Muscle layer of colon (tissue), 2 donors: ENCODE measurements at regions not wholly inside any gene's neighbourhood (a gene's known extent, or its start where the extent isn't known, plus 50 kb on each side); places are given as distances from the start of the nearest gene placed in this dataset.

ENCODE experiments used
- H3K27ac ChIP-seq: one replicate; pipeline ENCODE4 v1.7.0; 2013; ENCODE audit warnings: low read depth, mild to moderate bottlenecking, low read length, moderate library complexity
- H3K27me3 ChIP-seq, 2 donors: one replicate each; pipeline ENCODE4 v1.7.0; 2013; ENCODE audit warnings: low read length in 2 of 2, mild to moderate bottlenecking in 2 of 2; ENCODE audit not compliant: insufficient read depth in 2 of 2, control insufficient read depth in 1 of 2
- H3K36me3 ChIP-seq: one replicate; pipeline ENCODE4 v1.7.0; 2013; ENCODE audit warnings: mild to moderate bottlenecking, low read length; ENCODE audit not compliant: insufficient read depth
- H3K4me1 ChIP-seq: one replicate; pipeline ENCODE4 v1.7.0; 2013; ENCODE audit warnings: mild to moderate bottlenecking, low read length; ENCODE audit not compliant: insufficient read depth
- H3K4me3 ChIP-seq, 2 donors: one replicate each; pipeline ENCODE4 v1.7.0; 2013; ENCODE audit warnings: low read length in 2 of 2, low read depth in 1 of 2, mild to moderate bottlenecking in 1 of 2, moderate library complexity in 1 of 2
- H3K9ac ChIP-seq: one replicate; pipeline ENCODE4 v1.7.0; 2013; ENCODE audit warnings: low read length
- H3K9me3 ChIP-seq: one replicate; pipeline ENCODE4 v1.7.0; 2013; ENCODE audit warnings: mild to moderate bottlenecking, low read length
- donor health status: abdominal sarcoma.
- donor health status: Adenocarcinoma of cecum.

DNA sequence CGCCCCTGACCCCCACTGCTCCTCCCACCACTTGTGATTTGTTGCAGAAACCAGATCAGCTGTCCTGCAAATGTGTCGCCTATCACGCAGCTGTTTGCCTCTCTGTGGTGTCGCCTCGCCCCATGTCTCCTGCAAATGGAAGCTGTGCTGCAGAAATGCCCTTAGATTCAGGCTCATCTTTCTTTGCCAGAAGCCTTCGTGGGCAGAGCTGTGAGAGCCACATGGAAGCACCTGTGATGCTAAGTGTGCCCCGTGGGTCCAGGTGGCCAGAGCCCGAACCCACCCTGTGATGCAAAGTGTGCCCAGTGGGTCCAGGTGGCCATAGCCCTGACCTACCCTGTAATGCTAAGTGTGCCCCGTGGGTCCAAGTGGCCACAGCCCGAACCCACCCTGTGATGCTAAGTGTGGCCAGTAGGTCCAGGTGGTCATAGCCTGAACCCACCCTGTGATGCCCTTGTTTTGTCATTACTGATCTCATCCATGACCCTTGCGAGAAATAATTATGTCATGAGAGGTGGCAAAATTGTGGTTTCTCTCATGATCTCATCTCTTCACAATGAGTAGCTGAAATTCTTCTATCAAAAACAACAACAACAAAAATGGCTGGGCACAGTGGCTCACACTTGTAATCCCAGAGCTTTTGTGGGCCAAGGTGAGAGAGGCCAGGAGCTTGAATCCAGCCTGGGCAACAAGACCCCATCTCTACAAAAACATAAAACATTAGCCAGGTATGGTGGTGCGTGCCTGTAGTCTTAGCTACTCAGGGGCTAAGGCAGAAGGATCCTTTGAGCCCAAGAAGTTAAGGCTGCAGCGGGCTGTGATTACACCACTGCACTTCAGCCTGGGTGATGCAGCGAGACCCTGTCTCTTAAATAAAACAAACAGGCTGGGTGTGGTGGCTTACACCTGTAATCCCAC, 187.4 kb downstream of the GOLGA6L6 start:
- H3K27ac ChIP-seq, result no peak overlapping the region
- no peaks in the 10 kb centered on the region for H3K4me1 ChIP-seq
- H3K27me3 ChIP-seq, result no peaks in the 10 kb centered on the region
- H3K9ac ChIP-seq, result no peak overlapping the region
- H3K36me3 ChIP-seq, result no peaks in the 10 kb centered on the region
- H3K9me3 ChIP-seq, result no peaks in the 10 kb centered on the region
- no peak overlapping the region for H3K4me3 ChIP-seq

DNA sequence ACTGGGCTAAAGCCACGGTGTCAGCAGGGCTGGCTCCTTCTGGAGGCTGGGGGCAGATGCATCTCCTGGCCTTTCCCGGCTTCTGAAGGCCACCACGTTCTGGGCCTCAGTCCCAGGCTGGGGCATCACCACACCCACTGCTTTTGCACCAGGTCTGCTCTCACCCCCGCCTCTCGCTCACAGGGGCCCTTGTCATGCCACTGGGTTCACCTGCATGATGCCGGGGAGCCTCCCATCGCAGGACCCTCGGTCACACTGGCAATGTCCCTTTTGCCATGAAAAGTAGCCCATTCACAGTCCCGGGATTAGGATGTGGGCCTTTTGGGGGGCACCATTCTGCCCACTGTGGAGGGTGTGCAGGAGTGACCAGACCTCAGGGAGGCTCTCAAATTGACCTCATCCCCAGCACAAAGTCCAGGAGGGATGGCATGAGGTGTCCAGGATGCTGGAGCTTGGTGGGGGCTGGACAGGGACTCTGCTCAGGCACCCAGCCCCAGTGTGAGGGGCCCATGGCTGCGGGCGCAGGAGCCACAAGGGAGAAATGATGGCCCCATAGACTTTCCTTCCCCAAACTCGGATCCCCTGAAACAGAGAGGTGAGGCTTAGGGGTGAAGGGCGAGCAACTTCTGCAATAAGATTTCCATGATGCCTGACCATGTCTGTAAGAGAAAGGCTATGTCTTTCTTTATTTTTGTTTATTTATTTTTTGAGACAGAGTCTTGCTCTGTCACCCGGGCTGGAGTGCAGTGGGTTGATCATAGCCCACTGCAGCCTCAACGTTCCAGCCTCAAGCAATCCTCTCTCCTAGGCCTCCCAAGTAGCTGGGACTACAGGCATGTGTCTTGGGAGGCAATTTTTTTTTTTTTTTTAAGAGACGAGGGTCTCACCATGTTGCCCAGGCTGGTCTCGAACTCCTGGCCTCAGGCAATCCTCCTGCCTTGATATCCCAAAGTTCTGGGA, 189.1 kb downstream of the GOLGA6L6 start:
- no peaks in the 10 kb centered on the region for H3K36me3 ChIP-seq
- H3K27me3 ChIP-seq, result no peaks in the 10 kb centered on the region
- no peak overlapping the region for H3K4me3 ChIP-seq
- no peak overlapping the region for H3K27ac ChIP-seq
- no peaks in the 10 kb centered on the region for H3K4me1 ChIP-seq
- no peaks in the 10 kb centered on the region for H3K9me3 ChIP-seq
- no peak overlapping the region for H3K9ac ChIP-seq

DNA sequence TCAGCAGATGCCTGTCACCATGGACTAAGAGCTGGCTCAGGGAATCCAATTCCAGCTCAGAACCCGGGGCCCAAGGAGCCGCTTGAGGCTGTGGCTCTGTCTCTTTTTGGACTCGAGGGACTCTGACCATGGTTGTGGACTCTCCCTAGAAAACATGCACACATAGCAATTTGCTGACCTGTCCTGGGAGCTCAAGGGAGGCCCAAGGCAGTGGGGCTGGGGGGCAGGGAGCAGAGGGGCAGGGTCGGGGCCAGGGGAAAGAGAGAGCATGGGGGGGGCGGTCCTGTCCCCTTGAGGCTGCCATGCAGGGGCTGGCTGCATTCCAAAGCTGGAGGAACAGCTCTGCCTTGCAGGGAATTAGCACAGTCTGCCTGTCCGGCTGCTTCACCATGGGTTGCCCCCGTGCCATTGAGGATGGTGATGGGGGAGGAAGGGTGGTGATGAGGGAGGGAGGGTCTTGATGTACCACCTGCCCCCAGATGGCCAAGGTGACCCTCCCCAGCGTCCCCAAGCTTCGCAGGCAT, 190.1 kb downstream of the GOLGA6L6 start:
- H3K9me3 ChIP-seq, result peaks cover 3% of the 10 kb centered on the region
- H3K9ac ChIP-seq, result no peak overlapping the region
- H3K4me1 ChIP-seq, result no peaks in the 10 kb centered on the region
- H3K27me3 ChIP-seq, result no peaks in the 10 kb centered on the region
- no peak overlapping the region for H3K4me3 ChIP-seq
- H3K27ac ChIP-seq, result no peak overlapping the region
- no peaks in the 10 kb centered on the region for H3K36me3 ChIP-seq

DNA sequence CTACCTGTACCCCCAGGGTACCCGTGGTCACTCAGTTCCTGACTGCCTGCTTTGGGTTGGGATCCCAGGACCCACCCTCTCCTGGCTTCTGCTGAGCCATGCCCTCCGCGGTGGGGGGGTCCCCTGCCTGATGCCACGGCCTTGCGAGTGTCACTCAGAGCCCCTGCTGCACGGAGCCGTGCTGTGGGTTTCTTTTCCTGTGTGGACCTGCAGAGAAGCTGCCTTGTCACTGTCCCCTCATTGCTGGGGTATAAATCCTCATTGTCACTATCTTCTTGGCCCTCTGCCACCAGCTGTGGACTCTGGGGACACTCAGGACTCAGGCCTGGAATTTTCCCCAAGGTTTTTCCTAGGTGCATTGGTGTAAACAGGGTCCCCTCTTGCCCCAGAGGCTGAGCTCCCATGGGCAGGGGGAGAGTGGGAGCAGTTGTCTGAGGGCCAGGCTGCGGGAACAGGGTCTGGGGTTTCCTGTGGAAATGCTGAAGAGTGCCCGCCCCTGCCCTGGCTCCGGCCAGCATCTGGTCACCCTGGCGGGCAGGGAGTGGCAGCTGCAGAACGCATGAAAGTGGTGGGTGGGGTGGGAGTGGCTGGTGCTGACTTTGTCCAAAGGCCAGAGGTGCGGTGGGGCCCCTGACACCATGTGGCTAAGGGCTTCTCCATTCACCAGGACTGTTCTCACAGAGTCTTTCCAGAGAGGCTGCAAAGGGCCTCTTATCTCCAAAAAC, 191.7 kb downstream of the GOLGA6L6 start:
- Histone ChIP-seq H3K4me3 (no peak overlapping the region), H3K9ac (no peak overlapping the region), H3K9me3 (peaks cover 6% of the 10 kb centered on the region), H3K4me1 (no peaks in the 10 kb centered on the region), H3K36me3 (no peaks in the 10 kb centered on the region), H3K27ac (no peak overlapping the region), H3K27me3 (no peaks in the 10 kb centered on the region)

DNA sequence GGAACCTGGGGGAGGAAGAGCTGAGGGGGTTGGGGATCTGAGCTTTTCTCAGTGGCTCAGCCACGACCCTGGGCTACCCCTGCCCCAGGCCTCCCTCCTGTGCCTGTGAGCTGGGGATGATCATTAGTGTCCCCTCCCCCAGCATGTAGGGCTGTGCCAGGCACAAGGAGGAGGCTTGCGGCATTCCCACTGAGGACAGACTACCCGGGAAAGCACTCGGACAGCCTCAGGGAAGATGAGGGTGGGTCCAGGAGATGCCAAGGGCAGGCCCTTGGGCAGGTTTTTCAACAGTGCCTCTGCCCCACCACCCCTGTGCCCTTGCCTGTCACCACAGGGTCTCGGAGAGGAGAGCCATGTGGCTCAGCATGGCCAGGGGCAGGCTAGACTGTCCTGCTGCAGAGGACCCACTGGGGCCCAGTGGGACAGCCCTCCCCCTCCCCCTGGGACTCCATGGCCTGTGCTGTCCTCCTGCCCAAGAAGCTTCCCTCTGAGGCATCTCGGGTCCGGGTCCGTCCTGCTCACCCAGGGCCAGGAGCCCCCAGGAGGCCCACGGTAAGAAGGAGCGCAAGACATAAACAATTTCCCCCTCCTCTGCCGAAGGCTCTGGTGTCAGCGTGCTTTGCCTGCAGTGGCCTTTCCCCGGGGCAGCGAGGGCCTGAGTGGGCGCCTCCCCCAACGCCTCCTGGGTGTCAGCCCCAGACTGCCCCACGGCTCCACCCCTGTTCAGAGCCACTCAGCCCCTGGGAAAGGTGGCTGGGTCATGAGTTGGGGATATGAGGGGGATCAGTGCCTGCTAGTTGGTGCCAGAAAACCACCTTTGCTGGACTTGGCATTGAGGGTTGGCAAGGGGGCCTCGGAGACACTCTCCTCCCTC, 192.5 kb downstream of the GOLGA6L6 start:
- Histone ChIP-seq H3K27ac (no peak overlapping the region), H3K27me3 (no peaks in the 10 kb centered on the region), H3K4me1 (no peaks in the 10 kb centered on the region), H3K4me3 (no peak overlapping the region), H3K9ac (no peak overlapping the region), H3K9me3 (peaks cover 6% of the 10 kb centered on the region), H3K36me3 (no peaks in the 10 kb centered on the region)

DNA sequence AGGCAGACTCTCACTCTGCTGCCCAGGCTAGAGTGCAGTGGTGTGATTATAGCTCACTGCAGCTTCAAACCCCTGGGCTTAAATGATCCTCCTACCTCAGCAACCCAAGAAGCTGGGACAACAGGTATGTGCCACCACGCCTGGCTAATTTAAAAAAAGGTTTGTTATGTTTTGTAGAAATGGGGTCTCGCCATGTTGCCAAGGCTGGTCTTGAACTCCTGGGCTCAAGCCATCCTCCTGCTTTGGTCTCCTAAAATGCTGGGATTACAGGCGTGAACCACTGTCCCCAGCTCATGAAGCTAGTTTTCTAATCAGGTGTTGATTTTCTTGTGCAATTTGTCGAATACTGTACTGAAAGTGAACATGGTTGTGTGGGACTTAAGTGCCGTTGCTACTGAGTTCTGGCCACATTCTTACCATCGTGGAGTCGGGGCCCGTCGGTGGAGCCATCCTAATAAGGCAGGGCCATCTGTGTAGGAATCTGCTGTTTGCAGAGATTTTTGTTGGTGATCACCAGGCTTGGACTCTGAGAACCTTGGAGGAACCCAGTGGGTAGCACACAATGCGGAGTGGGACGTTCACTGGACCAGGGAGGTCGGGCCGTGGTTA, 193.2 kb downstream of the GOLGA6L6 start:
- Histone ChIP-seq H3K9ac (no peak overlapping the region), H3K4me3 (no peak overlapping the region), H3K36me3 (no peaks in the 10 kb centered on the region), H3K9me3 (peaks cover 6% of the 10 kb centered on the region), H3K27ac (no peak overlapping the region), H3K27me3 (no peaks in the 10 kb centered on the region), H3K4me1 (no peaks in the 10 kb centered on the region)

DNA sequence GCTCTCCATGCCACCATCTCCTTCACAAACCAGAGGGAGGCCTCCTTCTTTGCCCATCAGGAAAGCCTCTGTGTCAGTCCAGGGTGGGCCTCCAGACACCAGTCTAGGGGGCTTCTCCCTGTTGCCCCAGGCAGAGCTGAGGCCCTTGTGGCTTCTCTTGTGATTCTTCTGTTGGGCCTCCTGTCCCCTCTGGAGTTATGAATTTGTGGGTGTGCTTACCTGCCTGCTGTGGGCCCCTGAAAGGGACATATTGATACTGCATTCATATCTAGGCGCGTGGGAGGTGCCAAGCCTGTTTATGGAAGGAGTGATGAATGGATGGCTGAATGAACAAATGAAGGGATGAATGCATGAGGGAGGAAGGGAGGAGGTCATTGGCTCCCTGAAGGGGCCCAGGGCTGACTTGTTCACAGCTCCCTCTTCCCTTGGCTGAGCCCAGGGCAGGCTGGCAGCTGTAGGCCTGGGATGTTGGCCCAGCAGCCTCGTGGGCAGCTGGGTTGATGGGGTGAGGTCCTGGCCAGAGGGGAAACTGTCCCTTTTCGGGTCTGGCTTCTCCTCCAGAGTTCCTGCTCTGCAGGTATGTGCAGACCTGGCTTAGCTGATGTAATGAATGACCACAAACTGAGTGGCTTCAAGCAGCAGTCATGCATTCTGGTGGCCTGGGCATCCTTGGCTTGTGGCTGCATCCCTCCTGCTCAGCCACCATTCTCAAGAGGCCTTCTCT, 195.4 kb downstream of the GOLGA6L6 start:
- Histone ChIP-seq H3K4me1 (no peaks in the 10 kb centered on the region), H3K27me3 (no peaks in the 10 kb centered on the region), H3K36me3 (no peaks in the 10 kb centered on the region), H3K9me3 (peaks cover 6% of the 10 kb centered on the region), H3K4me3 (no peak overlapping the region), H3K9ac (no peak overlapping the region), H3K27ac (no peak overlapping the region)

DNA sequence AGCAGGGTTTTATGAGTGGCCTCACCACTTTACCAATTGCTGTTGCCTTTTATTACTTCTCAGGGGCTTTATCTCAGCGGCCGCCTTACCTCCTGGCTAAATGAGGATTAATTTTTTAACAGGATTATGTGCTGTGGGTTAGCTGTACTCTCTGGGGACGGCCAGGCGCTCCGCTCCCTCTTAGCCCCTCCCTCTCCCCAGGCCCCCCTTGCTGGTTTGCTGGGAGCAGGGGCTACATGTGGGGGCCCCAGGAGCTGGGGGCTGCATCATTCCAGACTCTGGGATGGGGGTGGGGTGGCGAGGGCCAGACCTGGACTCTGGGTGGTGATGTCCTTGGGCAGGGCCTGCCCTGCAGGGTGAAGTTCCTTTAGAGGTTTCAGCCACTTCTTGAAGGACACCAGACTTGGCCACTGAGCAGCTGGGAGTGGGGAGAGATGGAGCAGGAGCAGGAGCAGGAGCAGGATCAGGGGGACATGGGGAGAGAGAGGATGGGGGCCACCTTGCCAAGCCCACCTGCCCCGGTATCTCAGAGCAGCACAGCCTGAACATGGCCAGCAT, 196.1 kb downstream of the GOLGA6L6 start:
- H3K9me3 ChIP-seq, result peaks cover 6% of the 10 kb centered on the region
- no peaks in the 10 kb centered on the region for H3K27me3 ChIP-seq
- H3K9ac ChIP-seq, result no peak overlapping the region
- H3K36me3 ChIP-seq, result no peaks in the 10 kb centered on the region
- no peaks in the 10 kb centered on the region for H3K4me1 ChIP-seq
- H3K27ac ChIP-seq, result no peak overlapping the region
- no peak overlapping the region for H3K4me3 ChIP-seq

DNA sequence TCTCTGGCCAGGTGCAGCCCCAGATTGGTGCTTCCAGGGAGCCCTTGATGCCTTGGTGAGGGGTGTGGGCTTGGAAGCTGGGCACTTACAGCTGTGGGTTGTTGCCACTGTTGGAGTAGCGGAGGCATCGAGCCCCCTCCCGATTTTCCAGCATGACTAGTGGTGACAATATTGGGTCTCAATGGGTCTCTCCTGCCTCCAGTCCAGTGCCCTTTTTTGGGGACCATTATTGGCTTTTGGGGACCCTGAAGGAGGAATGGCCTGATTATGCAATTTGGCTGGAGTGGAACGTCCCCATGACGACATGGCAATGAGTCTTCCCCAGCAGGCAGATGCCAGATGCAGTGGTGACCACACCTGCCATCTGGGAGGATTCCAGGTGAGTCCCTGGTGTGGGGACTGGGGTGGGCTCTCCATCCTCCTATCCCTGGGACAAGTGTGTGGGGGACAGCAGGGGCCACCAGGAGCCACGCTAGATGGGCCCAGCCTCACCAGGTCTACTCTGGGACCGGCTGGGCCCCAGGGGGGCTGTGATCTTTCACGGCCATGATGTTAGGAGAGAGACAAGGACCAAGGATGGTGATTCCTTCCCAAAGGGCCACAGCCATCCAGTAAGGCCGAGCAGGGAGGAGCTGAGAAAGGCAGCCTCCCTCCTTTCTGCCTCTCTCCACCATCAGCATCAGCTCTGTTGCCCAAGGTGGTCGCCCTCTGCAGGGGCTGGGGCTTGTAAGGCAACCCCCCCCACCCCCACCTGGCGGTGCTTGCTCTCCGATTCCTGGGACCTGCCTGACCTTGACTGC, 196.8 kb downstream of the GOLGA6L6 start:
- no peaks in the 10 kb centered on the region for H3K27me3 ChIP-seq
- peaks cover 6% of the 10 kb centered on the region for H3K9me3 ChIP-seq

More for the DNA sequence above, 196.8 kb downstream of the GOLGA6L6 start:
- Histone ChIP-seq H3K27ac (no peak overlapping the region), H3K36me3 (no peaks in the 10 kb centered on the region), H3K4me1 (no peaks in the 10 kb centered on the region), H3K9ac (no peak overlapping the region), H3K4me3 (no peak overlapping the region)
